GM19438 (cell line): ENCODE measurements at regions not wholly inside any gene's neighbourhood (a gene's known extent, or its start where the extent isn't known, plus 50 kb on each side); places are given as distances from the start of the nearest gene placed in this dataset.
"Not testable (repeated sequence)": the region's sequence is repeated elsewhere in the genome, so short reads cannot be mapped to it uniquely, and the experiment has no call there.

Source experiments
- ATAC-seq: cut with Tn5 transposase; IDR thresholded peaks from one replicate; pipeline ENCODE4 v1.9.1; 2021; ENCODE audit warnings: low read depth; ENCODE audit not compliant: unreplicated experiment

DNA sequence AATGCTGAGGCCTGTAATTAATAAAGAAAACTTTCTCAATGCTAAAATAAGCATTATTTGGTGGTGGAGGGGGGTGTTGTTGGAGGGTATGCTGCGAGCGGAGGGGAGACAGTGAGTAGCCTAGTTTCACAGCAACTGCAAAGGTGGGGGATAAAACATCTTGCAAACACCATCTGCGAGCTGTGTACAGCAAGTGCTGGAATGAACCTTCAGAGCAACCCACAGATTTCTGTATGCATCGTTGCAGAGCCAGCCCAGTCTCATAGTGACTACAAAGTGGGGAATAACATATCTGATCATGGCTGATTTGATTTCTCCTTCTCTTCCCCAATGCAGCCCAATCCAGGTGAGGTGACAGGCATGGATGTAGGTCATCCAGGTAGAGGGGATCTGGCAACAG lies 80.7 kb upstream of the COG2 start:
- no peak for ATAC-seq

GRCh38 chr1:230558324-230558723 lies 84.0 kb upstream of the COG2 start:
- ATAC-seq: no peak

DNA sequence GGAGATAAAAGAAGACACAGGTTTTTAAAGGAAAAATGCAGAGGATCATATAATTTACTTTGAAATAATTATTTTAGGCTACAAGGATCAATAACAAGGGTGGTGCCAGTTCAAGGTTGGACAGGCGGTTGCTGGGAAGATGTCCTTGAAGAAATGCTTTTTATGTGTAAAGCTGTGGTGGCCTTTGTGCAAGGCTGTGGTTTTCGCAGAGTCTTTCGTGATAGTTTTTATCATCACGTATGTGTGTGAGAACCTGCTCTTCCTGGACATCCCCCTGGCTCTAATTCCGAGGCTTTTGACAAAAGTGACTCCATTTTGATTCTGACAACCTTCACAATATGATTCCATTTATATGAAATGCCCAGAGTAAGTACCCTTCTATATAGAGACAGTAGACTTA lies 85.8 kb upstream of the COG2 start:
- ATAC-seq: no peak

GRCh38 chr1:230555814-230556213 lies 86.5 kb upstream of the COG2 start:
- ATAC-seq: no peak

DNA sequence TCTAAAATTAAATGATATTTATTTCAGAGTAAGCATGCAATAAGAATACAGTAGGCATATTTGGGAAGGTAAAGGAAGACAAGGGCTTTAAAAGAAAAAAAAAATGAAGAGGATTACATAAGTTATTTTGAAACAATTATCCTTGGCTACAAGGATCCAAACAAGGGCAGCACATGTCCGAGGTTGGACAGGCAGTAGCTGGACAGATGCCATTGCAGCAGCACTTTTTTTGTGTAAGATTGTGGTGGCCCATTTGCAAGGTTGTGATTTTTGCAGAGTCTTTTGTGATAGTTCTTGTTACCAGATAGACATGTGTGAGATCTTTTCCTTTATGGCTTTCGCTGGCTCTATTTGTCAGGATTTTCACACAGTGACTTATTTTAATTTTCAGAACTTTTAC lies 89.4 kb upstream of the COG2 start:
- no peak for ATAC-seq

GRCh38 chr1:230550945-230551344 lies 91.3 kb upstream of the COG2 start:
- ATAC-seq: not testable (repeated sequence)

DNA sequence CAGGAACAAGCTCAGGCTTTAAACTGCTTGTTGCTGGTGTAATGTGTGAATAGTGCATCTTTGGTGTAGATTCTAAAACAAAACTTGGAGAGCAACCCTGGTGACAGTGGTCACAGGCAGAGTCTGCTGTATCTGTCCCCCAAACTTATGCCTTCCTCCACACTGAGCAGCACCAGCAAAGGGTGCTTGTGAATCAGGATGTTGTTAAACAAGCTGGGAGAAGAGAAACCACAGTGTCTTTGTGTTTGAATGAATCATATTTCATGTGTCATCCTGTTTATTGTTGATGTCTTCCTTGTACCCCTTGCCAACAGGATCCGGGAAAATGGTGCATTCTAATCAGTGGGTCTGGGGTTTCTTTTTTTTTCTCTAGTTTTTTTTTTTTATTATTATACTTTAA lies 91.9 kb upstream of the COG2 start:
- ATAC-seq: no peak

DNA sequence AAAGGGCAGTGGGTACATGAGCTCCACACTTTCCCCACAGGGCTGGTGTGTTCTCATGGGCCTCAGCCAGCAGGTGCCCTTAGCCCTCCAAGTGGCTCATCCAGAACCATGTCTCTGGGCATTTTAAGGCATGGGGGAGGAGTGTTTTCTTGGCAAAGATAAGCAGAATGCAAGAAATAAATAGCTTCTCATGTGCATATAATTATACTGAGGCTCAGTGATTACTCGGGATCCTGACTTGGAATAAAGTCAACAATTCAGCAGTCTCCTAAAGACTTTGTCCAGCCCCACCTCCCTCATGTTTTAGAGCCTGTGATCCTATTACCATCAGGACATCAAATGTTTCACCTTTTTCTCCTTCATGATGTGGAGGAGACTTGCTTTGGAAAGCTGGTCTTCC lies 92.7 kb upstream of the COG2 start:
- ATAC-seq: no peak

GRCh38 chr1:230548997-230549396 lies 93.3 kb upstream of the COG2 start:
- no peak for ATAC-seq

- no peak for ATAC-seq
Observed at GRCh38 chr1:230548357-230548756, 93.9 kb upstream of the COG2 start.

GRCh38 chr1:230545181-230545580 lies 97.1 kb upstream of the COG2 start:
- ATAC-seq: no peak

GRCh38 chr1:230544758-230545157 lies 97.5 kb upstream of the COG2 start:
- no peak for ATAC-seq

GRCh38 chr1:230543085-230543484 lies 99.2 kb upstream of the COG2 start:
- ATAC-seq: no peak

- ATAC-seq: no peak
Observed at GRCh38 chr1:230542681-230543080, 99.6 kb upstream of the COG2 start.

DNA sequence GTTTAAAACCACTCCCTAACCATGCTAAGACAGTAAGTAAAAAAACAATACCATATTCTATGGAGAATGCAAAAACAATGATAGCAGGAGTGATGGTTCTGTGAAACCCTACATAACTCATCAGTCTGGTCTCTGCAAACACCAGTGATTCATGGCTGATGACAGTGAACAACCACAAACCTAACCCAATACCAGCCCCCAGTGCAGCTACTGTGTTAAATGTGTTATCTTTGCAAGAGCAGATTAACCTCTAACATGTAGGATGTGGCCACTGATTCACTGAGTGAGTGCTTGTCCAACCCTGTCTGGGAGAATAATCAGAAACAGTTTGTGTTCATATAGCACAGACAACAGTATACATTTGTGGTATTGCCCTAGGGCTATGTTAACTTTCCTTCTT lies 100.2 kb upstream of the COG2 start:
- ATAC-seq: no peak

GRCh38 chr1:230541306-230541705 lies 101.0 kb upstream of the COG2 start:
- no peak for ATAC-seq

DNA sequence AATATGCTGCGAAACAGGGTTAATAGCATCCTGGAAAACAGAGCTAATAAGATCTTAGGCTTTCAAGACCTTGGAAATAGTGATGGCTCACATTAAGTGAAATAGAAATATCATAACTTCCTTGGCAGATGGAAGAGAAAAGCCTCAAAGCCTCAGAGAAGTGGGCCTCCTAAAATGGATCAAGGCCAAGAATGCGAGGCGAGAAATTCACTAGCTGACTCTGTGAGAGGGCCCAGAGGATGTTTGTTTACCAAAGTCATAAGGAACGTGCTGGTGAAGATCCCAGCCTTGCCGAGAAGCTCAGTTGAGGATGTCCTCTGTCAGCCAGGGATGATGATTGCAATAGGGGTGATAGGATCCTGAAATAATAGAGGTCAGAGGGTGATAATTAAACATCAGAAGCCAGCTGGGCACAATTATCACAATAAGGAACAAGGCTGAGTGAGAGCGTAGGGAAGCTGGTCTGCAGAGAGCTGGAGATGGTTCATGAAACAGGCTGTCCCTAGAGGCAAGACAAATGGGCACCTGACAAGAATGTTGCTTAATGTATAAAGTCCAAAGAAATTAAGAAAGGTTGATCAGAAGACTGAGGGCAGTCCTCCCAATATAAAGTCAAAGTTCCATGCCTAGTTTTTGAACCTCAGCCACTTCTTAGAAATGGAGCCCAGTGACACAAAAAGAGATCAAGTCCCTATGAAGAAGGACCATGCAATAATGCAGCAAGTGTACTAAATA lies 101.7 kb upstream of the COG2 start:
- ATAC-seq: no peak

DNA sequence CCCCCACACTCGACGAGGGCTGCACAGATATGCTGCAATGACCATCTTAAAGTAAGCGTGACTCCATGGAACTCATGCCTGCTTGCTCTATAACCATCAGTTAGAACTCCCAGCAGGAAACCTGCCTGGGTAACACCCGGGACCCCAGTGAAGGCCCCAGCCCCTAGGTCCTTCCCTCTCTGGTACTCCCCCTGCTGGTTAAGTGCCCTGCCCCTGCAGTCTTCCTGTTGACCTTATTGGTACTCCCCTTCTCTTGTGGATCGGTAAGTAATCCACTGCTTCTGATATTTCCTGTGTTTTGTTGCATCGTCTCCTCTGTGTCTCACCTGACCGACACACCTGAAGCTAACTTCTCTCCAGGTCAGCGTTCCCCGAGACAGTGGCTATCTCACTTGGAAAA lies 104.8 kb upstream of the COG2 start:
- ATAC-seq: no peak

GRCh38 chr1:230536641-230537155 lies 105.6 kb upstream of the COG2 start:
- ATAC-seq: no peak

- ATAC-seq: no peak
Observed at GRCh38 chr1:230534224-230534623, 108.1 kb upstream of the COG2 start.

DNA sequence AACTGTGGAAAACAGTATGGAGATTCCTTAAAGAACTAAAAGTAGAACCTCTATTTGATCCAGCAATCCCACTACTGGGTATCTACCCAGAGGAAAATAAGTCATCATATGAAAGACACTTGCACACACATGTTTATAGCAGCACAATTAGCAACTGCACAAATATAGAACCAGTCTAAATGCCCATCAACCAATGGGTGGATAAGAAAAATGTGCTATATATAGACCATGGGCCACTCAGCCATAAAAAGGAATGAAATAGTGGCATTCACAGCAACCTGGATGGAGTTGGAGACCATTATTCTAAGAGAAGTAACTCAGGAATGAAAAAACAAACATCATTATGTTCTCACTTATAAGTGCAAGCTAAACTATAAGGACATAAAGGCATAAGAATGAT lies 105.0 kb upstream of the PGBD5 start:
- no peak for ATAC-seq

DNA sequence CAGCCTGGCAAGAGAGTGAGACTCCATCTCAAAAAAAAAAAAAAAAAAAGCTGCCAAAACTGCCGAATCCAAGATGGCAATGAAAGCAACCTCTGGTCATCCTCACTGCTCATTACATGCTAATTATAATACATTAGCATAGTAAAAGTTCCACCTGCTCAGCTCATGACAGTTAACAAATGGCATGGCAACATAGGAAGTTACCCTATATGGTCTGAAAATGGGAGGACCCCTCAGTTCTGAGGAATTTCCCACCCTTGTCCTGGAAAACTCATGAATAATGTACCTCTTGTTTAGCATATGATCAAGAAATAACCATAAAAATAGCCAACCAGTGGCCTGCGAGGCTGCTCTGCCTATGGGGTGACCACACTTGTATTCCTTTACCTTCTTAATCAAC lies 93.1 kb upstream of the PGBD5 start:
- ATAC-seq: no peak

GRCh38 chr1:230518511-230518910 lies 92.4 kb upstream of the PGBD5 start:
- no peak for ATAC-seq
